NK-92 (cell line): ENCODE measurements at regions not wholly inside any gene's neighbourhood (a gene's known extent, or its start where the extent isn't known, plus 50 kb on each side); places are given as distances from the start of the nearest gene placed in this dataset.

Source experiments
- DNase-seq: peaks from one replicate; lab custom pipeline; 2025; ENCODE audit not compliant: unreplicated experiment; lab: John Stamatoyannopoulos, UW

- no peak for DNase-seq
Observed at GRCh38 chr9:1320607-1321195, 270.5 kb downstream of the DMRT2 start.

DNA sequence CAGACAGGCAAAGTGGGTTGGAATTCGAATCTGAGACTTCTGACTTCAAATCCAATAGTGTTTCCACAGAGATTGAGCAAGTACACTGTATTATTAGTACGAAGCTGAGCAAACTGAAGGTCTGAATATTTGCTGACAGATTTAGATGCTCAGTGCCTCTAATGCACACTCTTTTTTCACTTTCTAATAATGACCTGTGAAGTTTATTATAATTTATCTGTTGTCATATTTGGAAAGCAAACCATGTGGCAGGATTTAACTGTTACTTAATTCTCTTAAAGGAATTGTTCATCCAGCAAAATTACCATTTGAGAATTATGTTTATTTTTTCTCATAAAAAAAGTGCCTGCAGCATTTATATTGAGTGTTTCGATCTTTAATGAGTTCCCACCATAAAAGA, 277.3 kb downstream of the DMRT2 start:
- DNase-seq: no peak

GRCh38 chr9:1328341-1328740, 278.2 kb downstream of the DMRT2 start:
- no peak for DNase-seq

DNA sequence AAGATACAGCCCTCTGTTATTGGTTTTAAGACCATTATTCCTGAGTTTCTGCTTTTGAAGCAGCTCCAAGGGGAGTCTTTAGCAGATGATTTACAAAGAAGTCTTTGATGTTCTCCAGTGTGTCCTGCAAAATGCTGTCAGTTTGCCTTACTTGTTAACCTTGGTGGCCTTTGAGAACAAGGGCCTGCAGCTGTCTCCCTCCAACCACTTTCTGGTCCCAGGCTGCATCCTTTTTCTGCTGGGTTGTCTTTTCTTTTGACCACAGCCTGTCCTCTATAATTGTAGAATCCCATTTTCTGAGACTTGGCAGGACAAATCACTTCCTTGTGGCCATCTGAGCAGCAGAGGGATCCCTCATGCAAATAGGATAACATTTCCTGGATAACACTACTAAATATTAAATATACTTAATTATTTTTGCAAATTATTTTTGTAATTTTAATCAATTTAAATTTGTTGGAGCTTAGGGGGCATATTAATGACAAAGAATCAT, 281.4 kb downstream of the DMRT2 start:
- no peak for DNase-seq

DNA sequence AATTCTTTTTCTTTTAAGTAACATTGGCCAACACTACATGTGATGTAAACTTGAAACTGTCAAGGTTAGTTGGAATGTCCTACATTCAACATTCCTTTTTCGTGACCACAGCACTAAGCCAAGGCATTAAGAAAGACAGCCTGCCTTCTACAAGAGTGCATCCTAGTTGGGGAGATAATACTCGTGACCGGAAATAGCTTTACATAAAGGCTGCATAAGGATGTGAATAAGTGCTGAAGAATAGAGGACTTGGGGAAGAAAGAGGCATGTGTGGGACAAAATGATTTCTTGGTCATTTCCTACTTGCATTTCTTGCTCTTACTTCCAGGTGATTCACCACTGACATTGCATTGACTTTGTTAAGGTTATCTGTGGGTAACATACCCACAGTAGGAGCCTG, 282.0 kb downstream of the DMRT2 start:
- no peak for DNase-seq

- no peak for DNase-seq
Observed at GRCh38 chr9:1335174-1335573, 285.0 kb downstream of the DMRT2 start.

- DNase-seq: no peak
Observed at GRCh38 chr9:1337169-1337568, 287.0 kb downstream of the DMRT2 start.

GRCh38 chr9:1340390-1340789, 290.2 kb downstream of the DMRT2 start:
- DNase-seq: no peak

DNA sequence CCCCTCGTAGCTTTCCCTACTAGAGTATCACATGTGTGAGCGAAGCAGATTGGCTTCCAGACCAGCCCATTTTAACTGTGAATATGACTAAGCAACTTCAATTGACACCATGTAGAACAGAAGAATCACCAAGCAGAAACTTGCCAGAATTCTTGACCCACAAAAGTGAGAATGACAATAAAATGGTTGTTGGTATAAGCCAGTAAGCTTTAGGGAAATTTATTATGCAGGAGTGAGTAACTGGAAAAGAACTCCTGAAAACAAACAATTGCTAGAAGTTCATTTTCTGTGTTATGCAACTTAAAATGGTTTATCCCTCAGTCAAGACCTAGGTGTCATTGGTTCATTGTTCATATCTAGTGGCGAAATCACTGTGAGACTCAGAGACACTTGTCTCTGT, 303.1 kb downstream of the DMRT2 start:
- no peak for DNase-seq

- DNase-seq: no peak
Observed at GRCh38 chr9:1354086-1354485, 303.9 kb downstream of the DMRT2 start.

DNA sequence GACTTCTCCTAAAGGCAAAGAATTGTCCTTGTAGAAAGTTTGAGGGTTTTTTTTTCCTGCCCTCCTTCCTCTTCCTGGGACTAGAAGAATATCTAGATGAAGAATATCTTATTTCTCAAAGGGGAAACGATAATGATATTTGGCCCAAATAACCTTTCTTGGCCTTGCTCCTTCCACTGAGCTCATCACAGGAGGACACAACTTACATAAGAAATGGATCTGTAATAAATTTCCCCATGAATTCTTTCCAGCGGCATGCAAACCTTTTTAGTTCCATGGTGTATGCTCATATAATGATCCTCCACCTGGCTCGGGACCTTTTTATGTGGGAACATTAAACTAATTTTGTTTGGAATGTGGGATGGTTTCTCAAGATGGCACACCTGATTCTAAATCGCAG, 304.4 kb downstream of the DMRT2 start:
- no peak for DNase-seq

DNA sequence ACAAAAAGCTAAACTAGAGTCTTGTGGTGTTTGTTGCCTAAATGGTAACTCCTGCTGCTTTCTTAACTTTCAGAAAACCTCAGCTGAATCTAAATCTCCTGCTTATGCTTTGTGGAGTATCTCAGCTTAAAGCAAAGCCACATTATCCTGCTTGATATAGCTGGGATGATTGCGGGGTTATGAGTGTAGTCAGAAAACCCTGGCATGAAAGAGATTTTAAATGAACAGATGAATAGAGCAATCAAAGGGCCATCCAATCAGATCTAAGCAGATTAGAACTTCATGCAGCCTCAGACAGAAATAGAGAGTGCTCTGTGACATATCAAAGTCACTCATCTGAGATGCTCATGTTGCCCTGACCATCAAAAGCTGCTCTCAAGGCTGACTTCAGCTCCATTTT, 305.5 kb downstream of the DMRT2 start:
- no peak for DNase-seq

DNA sequence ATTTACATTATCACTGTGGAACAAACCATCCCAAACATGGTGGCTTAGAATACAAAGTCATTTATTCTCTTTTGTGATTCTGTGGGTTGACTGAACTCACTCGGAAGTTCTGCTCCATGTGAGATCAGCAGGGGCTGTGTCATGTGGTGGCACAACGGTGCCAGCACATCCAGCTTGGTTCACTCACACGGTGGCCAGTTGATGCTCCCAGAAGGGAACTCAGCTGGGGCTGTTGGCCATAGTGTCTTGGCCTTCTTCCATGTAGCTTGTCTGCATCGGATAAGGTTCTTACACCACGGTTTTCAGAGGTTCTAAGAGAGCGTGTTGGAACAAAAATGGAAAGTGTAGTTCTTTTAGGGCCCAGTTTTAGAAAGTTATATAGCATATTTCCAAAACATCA, 312.7 kb downstream of the DMRT2 start:
- no peak for DNase-seq

DNA sequence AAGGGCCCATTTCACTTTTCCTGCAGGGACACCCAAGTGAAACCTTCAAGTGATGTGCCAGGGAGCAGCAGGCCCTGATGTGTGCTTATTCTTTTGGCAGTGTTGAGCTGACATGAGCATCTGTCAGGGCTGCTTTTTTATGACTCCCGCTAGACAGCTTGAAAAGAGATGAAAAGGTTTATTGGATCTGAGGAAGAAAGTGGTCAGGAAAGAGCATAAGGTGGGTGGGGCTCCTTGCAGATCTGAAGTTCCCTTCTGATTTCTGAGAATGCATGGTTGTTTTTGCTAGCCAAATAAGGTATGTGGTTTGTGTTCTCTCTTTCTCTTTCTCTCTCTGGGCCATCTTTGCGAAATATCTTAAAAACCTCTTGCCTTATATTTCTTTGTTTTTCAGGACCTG, 316.1 kb downstream of the DMRT2 start:
- DNase-seq: no peak

DNA sequence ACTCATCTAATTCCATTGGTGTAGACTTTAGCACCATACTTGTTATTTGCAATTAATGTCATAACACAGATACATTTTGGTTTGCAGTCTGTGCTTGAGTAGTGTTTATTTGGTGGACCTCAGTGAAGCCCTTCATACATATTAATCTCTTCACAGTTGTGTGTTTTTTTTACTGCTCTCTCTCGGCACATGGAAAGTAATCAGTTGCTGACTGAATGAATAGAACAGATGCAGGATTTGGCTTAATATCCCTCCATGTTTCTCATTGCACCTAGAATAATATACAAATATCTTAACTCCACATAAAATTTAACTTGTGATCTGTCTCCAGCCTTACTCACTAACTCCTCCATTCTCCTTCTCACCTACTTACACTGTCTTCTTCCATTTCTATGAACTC, 319.1 kb downstream of the DMRT2 start:
- DNase-seq: no peak

DNA sequence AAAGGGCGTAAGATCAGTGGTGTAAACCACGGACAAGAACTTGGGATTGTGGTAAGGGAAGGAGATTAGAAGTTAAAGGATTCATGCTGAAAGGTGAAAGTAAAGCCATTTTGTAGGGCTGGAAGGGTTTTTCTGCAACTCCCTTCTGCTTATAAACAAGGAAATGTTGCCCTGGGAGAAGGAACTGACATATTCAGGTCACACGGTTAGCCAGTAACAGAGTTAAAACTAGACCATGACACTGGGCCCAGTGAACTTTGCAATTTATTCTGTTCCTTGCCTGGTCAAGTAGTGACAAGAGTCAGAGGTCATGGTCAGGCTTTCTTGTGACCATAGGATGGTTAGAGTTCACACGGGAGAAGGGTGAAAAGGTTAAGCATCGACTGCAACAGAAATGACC, 323.3 kb downstream of the DMRT2 start:
- no peak for DNase-seq

GRCh38 chr9:1383899-1384455, 333.8 kb downstream of the DMRT2 start:
- no peak for DNase-seq

- no peak for DNase-seq
Observed at GRCh38 chr9:1384816-1385215, 334.7 kb downstream of the DMRT2 start.

- no peak for DNase-seq
Observed at GRCh38 chr9:1386420-1386819, 336.3 kb downstream of the DMRT2 start.

DNA sequence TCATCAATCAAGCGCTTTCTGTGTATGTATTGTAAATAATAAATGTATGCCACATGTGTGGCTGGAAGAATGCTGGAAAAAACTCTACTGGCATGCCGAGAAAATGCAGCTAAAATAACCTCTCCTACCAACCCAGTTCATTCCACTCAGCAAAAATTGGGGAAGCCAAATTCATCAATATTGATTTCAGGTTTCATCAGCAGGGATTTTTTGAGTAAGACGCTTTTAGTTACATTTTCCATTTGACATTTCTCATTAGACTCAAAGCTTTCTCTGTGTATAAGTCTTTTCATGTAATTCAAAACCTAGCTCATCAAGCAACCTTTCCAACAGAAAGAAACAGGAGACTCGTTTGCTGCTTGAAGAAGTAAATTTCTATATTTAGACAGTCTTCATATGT, 338.1 kb downstream of the DMRT2 start:
- DNase-seq: no peak

DNA sequence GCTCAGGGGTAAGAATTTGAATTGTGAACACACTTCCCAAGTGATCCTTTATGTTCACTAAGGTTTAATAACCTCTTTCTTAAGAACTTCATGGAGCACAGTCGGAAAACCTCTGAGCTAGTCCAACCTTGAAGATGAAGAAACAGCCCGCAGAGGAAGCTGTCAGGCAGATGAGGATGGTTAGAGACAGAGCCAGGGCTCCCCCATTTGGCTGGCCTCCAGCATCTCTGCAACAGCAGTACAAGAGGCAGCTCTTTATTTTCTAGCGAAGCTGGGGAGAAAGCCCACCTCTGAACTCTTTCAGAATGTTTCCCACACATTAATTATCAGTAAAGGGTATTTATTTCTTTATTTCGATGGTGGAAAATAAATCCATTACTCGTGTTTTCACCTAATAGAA, 350.8 kb downstream of the DMRT2 start:
- DNase-seq: no peak

- no peak for DNase-seq
Observed at GRCh38 chr9:1404940-1405339, 354.8 kb downstream of the DMRT2 start.

DNA sequence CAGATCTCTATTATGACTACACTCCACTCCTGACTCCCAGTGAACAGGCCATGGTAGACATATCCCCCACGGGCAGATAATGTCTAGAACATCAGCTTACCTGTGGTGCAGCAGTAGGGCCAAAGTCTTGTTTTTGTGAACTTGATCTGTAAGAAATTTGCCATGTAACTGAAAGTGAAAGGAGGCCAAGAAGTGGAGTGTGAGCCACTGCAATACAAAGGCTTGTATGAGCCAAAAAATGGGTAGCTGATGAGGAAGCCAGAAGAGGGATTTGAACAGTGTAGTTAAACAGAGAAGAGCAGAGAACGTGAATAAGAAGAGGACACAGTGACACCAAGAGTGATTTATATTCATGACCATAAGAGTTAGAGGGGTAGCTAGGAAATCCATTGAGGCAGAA, 361.7 kb downstream of the DMRT2 start:
- DNase-seq: no peak
